Body of pancreas (tissue), 4 donors: ENCODE measurements at regions not wholly inside any gene's neighbourhood (a gene's known extent, or its start where the extent isn't known, plus 50 kb on each side); places are given as distances from the start of the nearest gene placed in this dataset.

Experiments used
- CTCF ChIP-seq, 7 experiments: fragments of 450-650 bp in 4 of 7; fragments of 200-600 bp in 3 of 7; sonication (generic) in 3 of 7; IDR thresholded peaks; one replicate each; pipeline ENCODE4 v1.5.1; 2016 to 2019; ENCODE audit warnings: antibody characterized with exemption in 7 of 7
- POLR2A ChIP-seq, 3 donors: fragments of 450-650 bp; IDR thresholded peaks; one replicate each; pipeline ENCODE4 v1.6.1; 2016; ENCODE audit warnings: antibody characterized with exemption in 3 of 3, mild to moderate bottlenecking in 2 of 3

DNA sequence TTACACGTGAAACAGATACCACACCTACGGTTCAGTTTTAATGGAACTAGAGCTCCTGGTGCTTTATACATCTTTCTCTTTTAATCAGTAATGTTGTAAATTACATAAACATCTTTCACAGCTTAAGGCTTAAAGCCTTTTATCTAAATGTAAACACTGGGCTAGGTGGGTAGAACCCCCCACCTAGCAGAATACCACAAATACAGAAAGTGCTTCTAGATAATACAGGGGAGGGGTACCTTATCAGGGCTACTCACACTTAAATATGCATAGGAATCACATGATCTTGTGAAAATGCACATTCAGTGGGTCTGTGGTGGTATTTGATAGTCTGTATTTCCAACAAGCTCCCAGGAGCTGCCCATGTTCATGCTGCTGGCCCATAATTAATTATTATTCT, 256.4 kb upstream of the TARS1 start:
- TF ChIP-seq CTCF (IDR thresholded peaks at IDR 0.05): no peak
- no peak for TF ChIP-seq POLR2A (IDR thresholded peaks at IDR 0.05)
